Retina (tissue), 1 donor: ENCODE measurements at regions not wholly inside any gene's neighbourhood (a gene's known extent, or its start where the extent isn't known, plus 50 kb on each side); places are given as distances from the start of the nearest gene placed in this dataset.

Experiments used
- DNase-seq: peaks from one replicate; pipeline ENCODE4 v3.0.0-alpha.2; 2016

DNA sequence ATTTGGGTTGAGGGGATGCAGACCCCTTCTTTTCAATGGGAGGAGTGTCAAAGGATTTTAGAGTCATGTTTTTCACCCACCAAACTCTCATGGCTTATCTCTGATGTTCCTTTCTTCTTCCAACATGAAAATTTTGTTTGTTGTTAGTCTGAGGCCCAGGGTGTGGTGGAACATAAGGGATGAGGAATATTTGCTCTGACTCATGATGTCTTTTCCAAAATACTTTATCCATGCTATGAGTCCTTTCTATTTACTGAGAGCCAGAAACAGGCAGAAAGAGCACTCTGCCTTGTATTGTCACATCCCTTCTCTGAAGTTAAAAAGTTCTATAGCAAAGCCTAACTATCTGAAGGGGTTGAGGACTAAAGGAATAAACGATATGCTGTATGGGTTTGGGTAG is 61.6 kb upstream of the GYPA start:
- no peak for DNase-seq

DNA sequence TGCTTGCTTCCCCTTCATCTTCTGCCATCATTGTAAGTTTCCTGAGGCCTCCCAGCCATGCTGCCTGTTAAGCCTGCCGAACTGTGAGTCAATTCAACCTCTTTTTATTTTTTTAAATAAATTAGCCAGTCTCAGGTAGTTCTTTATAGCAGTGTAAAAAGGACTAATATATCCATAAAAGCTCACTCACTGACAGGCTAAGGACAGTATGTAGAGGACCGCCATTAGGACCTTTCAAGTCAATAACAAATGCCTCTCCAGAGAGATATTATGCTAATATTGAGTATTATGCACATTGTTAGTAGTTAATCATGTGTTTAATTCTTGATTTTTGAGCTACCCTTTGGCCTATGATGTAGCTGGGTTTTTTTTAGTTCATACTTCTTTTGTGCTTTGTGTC is 62.6 kb upstream of the GYPA start:
- DNase-seq = no peak

DNA sequence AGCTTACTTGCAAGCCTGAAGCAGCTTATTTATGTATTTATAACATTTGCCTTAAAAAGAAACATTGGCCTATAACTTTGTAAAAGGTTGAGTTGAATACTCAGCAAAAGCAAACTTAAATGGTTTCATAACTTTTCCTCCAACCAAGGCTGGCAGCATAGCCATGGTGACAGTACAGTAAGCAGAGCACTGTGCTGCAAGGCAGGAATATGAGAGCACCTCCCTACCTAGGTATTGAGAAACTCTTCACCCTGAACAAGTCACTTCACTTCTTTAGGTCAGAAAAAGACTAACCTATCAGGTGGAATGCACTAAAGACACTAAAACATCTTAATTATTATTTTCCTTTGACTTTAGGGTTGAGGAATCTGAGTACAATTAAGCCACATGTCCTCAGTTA is 63.9 kb upstream of the GYPA start:
- no peak for DNase-seq

DNA sequence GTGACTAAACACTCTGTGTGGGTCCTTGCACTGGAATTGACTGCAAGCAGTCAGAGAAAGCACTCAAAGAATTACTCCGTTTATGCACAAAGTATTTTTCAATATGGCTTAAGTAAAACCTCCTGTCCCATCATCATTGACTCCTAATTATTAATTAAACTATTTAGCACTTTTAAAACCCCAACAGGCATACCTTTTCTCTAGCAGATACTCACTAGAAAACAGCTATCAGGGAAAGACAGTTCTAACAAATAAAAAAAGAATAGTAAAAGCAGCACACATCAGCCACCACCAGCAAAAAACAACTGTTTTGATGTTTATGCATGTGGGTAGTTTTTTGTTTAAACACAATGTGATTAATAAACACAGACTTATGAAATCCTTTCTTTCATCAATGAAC is 66.2 kb upstream of the GYPA start:
- no peak for DNase-seq

DNA sequence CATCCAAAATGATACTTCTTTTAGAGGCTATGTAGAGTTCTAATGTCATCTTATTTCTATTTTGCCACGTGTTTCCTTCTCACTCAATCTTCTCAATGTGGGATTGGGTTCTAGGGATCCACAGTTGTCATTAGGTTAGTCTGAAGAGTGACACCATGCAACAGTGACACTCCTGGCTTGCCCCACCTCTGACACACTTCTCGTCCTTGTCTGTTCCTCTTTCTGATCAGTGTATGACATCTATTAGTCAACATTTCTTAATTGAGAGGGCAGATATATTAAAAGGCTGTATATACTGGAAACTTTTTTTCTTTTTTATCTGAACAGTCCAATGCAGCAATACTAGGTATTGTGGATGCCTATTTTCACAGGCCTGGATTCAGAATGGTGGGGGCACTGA is 67.6 kb upstream of the GYPA start:
- no peak for DNase-seq

DNA sequence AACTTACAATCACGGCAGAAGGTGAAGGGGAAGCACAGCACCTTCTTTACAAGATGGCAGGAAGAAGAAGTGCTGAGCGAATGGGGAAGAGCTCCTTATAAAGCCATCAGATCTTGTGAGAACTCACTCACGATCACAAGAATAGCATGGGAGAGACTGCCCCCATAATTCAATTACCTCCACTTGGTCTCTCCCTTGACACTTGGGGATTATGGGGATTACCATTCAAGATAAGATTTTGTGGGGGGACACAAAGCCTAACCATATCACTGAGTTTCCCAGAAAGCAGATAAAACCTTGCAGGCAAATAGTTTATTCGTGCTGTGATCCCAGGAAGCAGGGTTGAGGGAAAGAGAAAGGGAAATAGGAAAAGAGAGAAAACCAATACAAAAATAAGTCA is 69.0 kb upstream of the GYPA start:
- no peak for DNase-seq

DNA sequence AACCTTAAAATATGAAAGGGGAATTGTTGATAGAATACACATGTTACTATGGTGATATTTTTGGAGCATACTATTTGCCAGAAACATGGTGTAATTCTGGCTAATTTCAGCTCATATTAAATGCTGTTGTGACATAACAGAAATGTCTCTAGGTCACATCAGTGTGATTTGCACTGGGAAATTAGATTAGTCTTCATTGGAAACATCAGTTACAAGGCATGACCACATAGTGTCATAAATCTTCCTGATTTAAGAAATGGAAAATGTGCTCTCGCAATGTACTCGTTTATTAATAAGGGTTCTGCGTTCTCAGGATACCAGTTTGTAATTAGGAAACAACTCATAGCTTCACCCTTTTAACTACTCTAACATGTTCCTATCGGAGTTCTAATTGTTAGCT is 72.9 kb upstream of the GYPA start:
- DNase-seq = no peak

DNA sequence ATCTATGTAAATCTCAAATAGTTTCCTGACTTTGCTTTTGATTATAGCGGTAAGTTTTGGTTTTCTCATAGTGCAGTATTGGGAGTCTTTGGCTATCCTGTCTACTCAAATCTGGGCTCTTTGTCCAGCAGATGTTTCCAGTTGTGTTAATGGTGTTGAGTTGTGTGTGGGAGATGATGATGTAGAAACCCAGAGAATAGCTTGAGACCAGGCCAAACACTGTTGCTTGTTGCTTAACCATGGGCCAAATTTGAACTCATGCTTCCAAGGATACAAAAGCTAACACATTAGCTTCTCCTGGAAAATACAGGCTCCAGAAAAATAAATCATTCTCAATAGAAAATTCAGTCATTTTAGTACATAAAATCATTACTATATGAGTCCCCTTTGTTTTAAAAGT is 82.6 kb upstream of the GYPA start:
- DNase-seq = no peak

DNA sequence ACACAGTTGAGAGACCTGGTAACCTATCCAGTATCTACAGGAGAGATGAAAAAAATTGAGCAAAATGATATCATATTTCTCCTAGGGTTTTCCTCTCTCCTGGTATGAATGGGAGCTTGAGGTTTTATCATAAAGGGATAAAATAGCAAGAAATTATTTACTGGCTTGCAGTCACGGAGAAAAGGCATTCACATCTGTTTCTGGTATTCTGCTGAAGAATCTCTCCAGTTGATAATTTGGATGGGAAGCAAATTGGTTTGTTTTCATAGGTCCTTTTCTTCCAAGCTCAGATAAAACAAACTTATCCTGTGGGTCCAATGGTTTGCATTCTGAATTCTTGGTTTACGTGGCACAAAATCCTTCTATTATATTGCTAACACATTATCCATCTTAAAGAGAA is 83.1 kb upstream of the GYPA start:
- DNase-seq = no peak

DNA sequence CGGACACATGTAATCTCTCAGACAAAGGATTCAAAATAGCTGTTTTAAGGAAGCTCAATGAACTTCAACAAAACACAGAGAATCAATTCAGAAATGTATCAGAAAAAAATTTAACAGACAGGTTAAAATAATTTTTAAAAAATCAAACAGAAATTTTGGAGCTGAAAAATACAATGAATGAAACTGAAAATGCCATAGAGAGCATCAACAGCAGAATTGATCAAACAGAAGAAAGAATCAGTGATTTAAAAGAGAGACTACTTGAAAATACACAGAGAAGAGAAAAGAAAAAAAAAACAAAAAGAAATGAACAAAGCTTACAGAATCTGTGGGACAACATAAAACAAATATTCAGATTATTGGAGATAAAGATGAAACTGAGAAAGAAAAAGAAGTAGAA is 118.8 kb upstream of the GYPA start:
- no peak for DNase-seq

DNA sequence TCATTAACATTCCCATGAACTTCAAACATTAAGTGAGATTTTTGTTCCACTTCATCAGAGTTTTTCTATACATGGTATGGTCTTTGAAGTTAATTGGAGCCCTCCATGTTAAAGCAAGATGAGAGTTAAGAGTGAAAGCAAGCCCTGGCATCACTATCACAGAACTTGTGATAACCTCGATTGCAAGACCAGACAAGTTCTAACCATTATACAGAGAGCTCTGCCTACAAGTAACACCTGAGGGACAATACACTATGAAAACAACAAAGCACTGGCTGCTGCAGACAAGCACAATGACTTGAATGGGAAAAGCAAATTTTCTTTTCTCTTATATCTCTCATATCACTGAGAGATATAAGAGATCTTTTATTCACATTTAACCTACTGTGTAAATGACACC is 126.6 kb upstream of the GYPA start:
- no peak for DNase-seq

DNA sequence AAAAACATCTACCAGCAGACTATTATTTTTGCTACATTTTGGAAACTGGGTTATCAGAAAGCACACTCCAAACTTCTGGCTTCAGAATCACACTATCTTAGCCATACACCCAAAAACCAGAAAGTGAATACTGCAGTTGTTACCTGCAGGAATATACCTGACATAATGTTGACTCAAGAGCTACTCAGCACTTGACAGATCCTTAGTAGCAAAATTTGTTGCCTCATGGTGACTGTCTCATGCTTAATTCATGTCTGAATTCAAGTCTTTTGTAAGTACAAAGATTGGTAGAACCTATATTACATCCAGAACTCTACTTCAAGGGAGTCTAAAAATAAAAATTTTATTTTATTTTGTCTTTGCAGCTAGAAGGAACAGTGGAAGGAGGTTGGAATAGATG is 140.2 kb upstream of the GYPA start:
- DNase-seq = no peak

DNA sequence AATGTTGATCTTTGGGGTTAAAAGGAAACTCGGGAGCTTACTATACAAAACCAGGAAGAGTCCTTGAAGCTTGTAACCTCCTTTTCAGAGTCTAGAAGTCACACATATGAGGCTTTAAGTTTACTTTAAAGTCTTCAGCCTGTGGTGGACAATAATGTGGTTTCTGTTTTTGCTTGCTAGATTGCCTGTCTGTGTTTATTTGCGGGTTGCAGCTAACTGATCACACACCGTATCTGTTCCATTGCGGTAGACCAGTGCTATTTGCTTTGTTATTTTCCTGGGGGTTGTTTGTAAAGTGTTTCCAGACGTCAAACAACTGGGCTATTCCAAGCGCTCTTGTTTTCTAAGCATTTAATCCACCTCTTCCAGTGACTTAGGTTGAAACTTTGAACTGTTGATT is 143.0 kb upstream of the GYPA start:
- no peak for DNase-seq

DNA sequence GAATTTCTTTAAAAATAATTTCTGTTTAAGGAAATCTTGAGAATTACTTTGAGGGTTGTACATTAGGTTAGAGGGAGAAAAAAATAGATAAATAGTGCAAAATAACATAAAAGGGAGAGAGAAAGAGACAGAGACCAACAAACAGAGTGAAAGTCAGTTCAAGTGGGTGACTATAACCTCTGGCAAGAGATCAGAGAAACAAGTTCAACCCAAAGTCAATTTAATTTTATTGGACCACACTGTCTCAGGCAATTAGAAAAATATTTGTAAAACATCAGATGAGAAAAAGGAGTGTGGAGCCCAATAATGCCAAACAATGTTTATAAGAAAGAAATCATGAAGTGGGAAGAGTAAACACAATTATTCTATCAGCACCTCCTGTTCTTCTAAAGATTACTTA is 143.5 kb upstream of the GYPA start:
- no peak for DNase-seq

DNA sequence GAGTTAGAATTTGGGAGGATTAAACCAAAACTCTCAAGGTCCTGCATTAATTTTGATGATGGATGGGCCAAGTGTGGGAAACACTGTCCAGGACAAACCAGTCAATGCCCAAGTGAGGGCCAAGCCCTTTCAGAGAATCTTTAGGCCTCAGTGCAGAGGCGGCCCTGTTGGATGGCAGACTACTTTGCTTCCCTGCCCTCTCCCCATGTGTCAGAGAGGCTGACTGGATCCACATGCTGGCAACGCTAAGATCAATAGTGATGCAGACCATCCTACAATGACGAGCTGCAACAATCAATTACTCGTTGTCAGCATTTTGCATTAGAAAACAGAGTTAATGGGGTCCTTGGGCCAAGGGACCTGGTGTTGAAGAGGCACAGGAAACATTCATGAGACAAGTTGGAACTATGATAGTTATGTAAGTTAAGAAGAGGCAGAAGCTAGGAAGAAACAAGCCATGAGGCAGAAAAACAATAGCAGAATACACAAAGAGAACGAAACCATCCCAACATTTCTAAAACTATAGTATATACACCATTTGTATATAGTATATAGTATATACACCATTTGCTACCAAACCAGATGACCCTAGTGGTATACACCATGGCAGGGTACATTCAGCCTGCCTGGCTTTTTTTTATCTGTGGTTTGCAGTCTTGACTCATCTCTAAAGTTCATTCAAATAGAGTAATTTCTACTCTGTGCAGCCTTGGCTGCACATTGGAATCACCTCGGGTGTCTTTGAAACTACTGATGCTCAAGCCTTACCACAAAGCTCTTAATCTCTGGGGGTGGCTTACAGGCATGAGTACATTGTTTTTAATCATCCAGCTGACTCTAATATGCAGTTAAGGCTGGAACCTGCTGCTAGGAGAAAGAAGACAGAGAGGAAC is 147.7 kb upstream of the GYPA start:
- no peak for DNase-seq

DNA sequence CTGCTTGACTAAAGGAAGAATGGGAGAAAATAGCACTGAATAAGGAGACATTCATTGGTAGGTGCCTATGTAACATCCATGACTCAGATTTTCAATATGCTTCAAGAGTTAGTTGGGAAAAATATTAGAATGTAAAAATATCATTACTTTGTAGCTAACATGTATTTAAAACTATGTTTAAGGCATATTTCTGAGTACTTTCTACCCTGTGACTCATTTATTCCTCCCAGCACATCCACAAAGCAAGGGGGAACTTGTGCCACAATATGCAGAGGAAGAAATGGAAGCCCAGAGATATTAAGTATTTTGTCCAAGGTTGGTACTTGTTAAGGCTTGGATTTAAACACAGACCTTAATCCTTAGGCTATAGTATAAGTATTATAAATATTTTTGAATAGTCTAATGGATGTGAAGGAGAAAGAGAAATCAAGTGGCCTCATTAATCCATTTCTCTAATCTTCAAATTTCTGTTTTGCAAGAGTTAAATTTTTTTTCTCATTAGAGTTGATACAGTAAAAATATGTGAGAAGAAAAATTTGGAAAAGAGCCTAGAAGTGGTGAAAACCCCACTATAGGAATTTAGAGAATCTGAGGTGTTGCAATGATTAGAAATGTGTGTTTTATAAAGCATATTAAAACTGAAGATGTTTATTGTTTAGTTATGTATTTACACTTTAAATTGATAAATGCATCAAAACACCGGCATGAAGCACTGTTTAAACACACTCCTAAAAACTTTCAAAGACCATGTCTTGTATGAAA is 149.3 kb upstream of the GYPA start:
- no peak for DNase-seq

DNA sequence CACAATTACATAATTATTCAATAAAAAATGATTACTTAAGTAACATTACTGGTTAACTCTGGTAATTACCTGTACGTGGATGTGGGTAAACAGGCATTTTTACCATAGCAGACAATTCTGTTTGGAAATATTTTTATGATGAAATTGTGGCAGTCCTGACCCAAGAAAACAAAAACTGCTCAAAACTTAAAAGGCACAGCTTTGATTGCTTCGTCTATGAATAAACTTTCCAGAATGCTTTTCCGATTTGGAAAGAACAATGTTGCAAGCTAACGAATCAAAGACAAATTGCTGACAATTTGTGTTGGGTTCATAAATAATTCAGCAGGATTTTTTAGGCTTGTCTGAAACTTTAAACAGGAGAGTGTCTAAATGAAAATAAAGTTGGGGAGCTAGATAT is 150.6 kb upstream of the GYPA start:
- DNase-seq = no peak

DNA sequence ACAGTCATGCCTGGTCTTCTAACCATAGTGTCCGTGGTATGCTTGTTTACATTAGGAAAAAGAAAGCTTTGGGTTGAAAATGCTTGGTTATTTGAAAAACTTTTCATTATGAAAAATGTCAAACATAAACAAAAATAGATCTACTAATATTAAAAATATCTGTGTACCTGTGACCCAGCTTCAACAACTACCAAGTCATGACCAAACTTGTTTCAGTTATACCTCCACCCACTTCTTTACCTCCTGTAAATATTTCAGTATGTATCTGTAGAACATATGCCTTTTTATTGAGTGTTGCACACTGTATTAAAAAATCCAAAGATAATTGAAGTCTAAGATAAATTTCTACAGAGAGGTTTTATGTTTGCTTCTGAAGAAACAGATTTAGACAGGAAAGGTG is 153.7 kb upstream of the GYPA start:
- DNase-seq = no peak

DNA sequence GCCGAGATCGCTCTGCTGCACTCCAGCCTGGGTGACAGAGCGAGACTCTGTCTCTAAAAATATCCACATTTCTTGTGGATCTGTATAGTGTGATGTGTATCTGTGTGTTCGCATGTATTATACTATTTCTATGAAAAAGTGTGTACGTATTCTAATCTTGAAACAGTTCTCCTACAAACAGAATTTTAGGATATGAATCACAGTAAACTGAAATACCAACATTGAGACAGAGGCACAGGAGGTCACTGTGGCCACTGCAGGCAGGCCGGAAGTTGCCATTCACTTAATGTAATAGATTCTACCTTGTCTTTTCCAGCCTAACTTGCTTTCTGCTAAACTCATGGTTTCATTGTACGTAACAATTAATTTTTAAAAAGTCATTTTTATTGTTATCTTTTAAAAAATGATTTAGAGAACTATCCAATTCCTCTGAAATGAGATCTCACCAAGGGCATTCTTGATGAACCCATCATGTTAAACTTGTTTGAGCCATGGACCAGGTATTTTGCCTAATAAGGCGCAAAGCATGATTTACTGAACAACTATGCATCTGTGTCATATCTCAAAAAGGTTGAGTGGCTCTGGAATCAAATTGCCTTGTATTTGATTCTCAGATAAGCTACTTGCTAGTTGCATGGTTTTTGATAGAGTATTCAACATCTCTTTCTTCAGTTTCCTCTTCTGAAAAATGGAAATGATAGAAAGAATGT is 154.9 kb upstream of the GYPA start:
- no peak for DNase-seq

DNA sequence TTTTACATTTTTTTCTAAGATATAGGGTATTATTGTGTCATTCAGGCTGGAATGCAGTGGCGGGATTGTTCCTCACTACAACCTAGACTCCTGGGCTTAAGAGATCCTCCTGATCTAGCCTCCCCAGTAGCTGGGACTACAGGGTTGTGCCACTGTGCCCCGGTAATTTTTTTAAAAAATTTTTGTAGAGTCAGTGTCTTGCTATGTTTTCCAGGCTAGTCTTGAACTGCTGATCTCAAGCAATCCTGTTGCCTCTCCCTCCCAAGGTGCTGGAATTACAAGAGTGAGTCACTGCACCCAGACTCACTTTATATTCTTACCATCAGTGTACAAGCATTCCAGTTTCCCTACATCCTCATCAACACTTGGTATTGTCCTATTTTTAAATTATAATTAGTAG is 156.4 kb upstream of the GYPA start:
- no peak for DNase-seq

DNA sequence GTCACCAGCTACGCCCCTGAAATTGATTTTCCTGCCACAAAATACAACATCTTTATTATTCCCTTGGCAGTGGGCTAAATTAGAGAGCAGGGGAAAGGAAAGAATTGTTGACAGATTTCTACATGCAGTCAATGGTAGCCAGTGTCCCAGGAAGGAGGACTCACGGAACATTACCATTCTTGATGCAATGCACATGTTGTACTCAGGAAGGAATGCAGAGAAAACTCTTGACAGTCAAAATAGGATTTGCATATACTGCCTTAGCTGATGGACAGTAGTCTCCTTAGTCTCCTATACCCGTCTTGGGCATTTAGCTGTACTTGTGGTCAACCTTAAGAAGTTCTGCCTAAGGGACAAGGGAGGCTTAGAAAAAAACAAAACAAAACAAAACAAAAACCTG is 158.0 kb upstream of the GYPA start:
- DNase-seq = no peak

DNA sequence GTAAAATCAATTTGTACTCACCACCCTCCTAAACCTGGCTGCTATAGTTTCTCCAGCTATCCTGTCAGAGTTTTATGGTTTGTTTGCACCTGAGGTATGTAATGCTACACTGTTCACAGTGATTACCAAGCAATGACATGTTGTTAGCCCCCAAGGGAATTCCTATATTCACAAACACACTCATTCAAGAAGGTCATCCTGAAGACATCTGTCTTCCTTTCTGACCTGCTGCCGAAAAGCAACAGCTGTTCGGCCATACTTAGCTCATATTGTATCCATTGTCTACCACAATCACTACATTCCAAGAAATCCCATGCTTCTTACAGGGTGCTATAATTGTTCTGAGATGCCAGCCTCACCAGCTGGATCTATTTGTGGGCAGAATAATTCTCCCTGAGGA is 160.1 kb upstream of the GYPA start:
- no peak for DNase-seq

DNA sequence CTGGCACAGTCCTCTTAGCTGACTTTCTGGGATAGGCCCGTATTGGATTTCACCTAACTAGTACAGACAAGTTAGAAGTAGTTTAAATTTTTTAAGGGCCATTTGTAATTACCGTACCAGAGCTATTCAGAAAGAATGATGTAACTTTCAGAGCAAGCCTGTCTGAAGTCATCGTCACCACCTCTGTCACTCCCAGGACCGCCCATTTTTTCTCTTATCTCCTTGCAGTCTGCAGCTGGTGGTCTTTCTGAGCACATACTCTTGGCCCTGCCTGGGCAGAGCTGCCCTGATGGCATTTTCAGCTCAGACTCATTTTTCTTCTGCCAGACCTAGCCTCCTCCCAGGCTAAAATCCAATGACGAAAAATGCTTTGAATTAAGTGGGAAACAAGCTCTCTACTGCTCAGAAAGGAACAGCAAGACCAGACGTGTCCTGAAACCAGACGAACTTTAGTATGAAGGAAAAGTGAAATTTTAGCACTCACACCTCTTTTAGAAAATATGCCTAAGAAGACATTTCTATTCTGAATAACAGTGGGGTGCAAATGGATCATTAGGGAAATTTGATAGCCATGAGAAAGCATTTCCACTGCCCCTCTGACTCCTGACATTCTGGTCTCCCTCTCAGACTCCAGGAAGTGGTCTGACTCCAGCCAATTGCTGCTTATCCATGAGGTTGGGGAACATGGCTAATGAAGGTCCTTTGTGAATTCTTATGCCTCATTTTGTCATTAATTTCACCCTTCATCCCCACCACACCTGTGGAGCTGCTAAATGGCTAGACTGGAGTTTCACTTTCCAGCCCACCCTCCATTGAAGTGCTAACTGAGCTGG is 162.4 kb upstream of the GYPA start:
- DNase-seq = no peak
